ENCODE measurements at regions not wholly inside any gene's neighbourhood (a gene's known extent, or its start where the extent isn't known, plus 50 kb on each side); places are given as distances from the start of the nearest gene placed in this dataset.
A peak's percentile ranks its signal among the peaks of the same experiment; 100 is the strongest.

DNA sequence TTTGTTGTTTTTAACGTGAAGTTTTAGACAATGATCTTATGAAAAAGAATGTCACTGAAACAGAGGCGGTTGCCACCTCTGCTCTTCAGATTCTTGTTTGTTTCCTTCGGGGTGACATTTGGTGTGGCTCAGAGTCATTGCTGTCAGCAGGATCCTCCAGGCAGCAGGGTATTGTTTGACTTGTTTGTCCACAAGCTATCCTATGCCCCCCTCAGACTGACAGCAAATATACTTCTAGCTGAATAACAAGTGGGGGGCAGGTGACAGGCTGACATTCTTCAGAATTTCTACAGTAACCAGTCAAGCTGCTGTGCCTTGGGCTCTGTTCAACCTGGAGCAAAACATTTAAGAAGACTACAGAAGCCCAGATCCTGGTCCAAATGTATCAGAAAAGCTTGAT is 383.3 kb downstream of the YTHDC2 start:
- WGBS, 5 donors = 30 to 52% (median 39%) methylated on average over 3 of the region's 3 CpGs
- TF ChIP-seq POLR2AphosphoS5 (IDR thresholded peaks at IDR 0.05) (no peak), EP300 (IDR thresholded peaks at IDR 0.05) (no peak), POLR2A (IDR thresholded peaks at IDR 0.05) (no peak)
- TF ChIP-seq, protein P1, sequence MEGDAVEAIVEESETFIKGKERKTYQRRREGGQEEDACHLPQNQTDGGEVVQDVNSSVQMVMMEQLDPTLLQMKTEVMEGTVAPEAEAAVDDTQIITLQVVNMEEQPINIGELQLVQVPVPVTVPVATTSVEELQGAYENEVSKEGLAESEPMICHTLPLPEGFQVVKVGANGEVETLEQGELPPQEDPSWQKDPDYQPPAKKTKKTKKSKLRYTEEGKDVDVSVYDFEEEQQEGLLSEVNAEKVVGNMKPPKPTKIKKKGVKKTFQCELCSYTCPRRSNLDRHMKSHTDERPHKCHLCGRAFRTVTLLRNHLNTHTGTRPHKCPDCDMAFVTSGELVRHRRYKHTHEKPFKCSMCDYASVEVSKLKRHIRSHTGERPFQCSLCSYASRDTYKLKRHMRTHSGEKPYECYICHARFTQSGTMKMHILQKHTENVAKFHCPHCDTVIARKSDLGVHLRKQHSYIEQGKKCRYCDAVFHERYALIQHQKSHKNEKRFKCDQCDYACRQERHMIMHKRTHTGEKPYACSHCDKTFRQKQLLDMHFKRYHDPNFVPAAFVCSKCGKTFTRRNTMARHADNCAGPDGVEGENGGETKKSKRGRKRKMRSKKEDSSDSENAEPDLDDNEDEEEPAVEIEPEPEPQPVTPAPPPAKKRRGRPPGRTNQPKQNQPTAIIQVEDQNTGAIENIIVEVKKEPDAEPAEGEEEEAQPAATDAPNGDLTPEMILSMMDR (IDR thresholded peaks at IDR 0.05) = no peak
- intact Hi-C loops (cut with DNase I; ENCODE audit: low total_unique reads) = no loop called here

DNA sequence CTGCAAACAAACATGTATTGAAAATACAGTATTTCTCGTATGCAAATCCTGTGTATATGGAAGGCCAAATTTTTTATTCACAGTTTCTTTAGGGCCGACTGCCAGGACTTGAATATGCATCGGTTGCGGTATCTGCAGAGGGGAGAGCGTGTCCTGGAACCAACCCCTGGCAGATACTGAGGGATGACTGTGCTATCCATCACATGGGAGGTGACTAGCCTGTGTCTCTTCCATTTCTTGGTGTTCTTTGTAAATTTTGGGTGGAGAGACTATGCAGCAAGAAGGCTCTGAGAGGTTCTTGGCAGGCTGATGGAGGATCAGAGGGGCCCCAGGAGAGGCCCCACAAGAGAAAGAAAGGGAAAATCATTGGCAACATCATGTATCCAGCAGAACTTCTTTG is 384.3 kb downstream of the YTHDC2 start:
- DNase-seq = peak in 1 of 2 donors; percentile 46
- 77 to 93% (median 90%) methylated on average over 5 of the region's 5 CpGs for whole genome bisulfite sequencing, 5 donors
- H3K9me3 ChIP-seq = no peaks in the 10 kb centered on the region
- no peaks in the 10 kb centered on the region for H3K36me3 ChIP-seq
- H3K27me3 ChIP-seq = peaks cover 0 to 5% (median 0%) of the 10 kb centered on the region in 3 donors
- H3K27ac ChIP-seq = no peak overlapping the region
- no peaks in the 10 kb centered on the region for H3K4me1 ChIP-seq
- TF ChIP-seq EP300 (IDR thresholded peaks at IDR 0.05) (no peak), POLR2AphosphoS5 (IDR thresholded peaks at IDR 0.05) (no peak), POLR2A (IDR thresholded peaks at IDR 0.05) (no peak)
- TF ChIP-seq, protein P1 (IDR thresholded peaks at IDR 0.05) = no peak
- intact Hi-C loops (cut with DNase I; ENCODE audit: low total_unique reads) = no loop called here
- no peak overlapping the region for H3K4me3 ChIP-seq

More for the DNA sequence above, 383.3 kb downstream of the YTHDC2 start:
- no peak overlapping the region for H3K4me3 ChIP-seq
- H3K4me1 ChIP-seq = no peaks in the 10 kb centered on the region
- peaks cover 0 to 5% (median 0%) of the 10 kb centered on the region in 3 donors for H3K27me3 ChIP-seq
- H3K36me3 ChIP-seq = no peaks in the 10 kb centered on the region
- no peak for DNase-seq
- no peaks in the 10 kb centered on the region for H3K9me3 ChIP-seq
- H3K27ac ChIP-seq = no peak overlapping the region

DNA sequence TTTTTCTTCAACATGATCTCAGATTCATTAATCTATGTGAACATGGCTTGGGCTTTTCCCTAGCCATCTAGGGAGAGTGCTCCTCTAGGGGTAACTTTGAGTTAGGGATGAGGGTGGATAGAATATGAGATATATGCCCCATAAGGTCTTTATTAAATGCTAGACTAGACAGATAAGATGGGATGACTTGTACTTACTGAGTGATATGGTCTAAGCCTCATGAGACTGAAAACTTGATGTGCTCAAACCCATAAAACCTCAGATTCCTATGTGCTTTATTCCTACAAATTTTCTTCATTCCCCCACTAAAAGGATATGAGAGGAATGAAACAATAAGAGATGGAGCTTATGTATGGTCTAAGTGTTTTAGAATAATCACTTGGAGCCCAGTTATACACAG is 386.6 kb downstream of the YTHDC2 start:
- H3K27me3 ChIP-seq = peaks cover 0 to 5% (median 0%) of the 10 kb centered on the region in 3 donors
- no peaks in the 10 kb centered on the region for H3K36me3 ChIP-seq
- intact Hi-C loops (cut with DNase I; ENCODE audit: low total_unique reads) = no loop called here
- DNase-seq = no peak
- no peaks in the 10 kb centered on the region for H3K4me1 ChIP-seq
- no peak overlapping the region for H3K27ac ChIP-seq
- TF ChIP-seq EP300 (IDR thresholded peaks at IDR 0.05) (no peak), POLR2AphosphoS5 (IDR thresholded peaks at IDR 0.05) (no peak), POLR2A (IDR thresholded peaks at IDR 0.05) (no peak)
- TF ChIP-seq, protein P1 (IDR thresholded peaks at IDR 0.05) = no peak
- no peaks in the 10 kb centered on the region for H3K9me3 ChIP-seq
- H3K4me3 ChIP-seq = no peak overlapping the region

DNA sequence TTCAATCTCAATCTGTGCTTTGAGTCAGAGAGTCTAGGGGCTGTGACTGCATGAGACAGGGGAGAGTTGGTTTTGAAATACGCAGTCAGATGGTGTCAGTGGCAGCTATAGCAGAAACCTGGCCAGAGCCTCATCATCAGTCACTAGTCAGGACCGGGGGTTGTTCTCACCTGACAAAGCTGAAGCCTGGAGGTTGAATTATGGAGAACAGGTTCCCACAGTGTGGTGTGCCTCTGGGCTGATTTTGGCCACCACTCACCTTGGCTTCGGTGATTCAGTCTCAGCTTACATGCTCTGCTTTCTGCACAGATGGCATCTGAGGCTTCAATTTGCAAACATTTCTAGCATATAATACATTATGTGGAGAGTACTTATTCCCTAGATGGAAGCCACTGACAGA is 387.3 kb downstream of the YTHDC2 start:
- Histone ChIP-seq H3K4me1 (no peaks in the 10 kb centered on the region), H3K27ac (no peak overlapping the region), H3K27me3 (peaks cover 0 to 5% (median 0%) of the 10 kb centered on the region in 3 donors), H3K4me3 (no peak overlapping the region), H3K36me3 (no peaks in the 10 kb centered on the region), H3K9me3 (no peaks in the 10 kb centered on the region)
- intact Hi-C loops (cut with DNase I; ENCODE audit: low total_unique reads) = no loop called here
- DNase-seq = no peak
- TF ChIP-seq, protein P1 (IDR thresholded peaks at IDR 0.05) = no peak
- TF ChIP-seq POLR2A (IDR thresholded peaks at IDR 0.05) (no peak), POLR2AphosphoS5 (IDR thresholded peaks at IDR 0.05) (no peak), EP300 (IDR thresholded peaks at IDR 0.05) (no peak)
- 70 to 87% (median 74%) methylated on average over 3 of the region's 3 CpGs for WGBS, 5 donors
